ENCODE measurements at regions not wholly inside any gene's neighbourhood (a gene's known extent, or its start where the extent isn't known, plus 50 kb on each side); places are given as distances from the start of the nearest gene placed in this dataset.

- TF ChIP-seq CTCF (IDR thresholded peaks at IDR 0.05 in 8 of 11, conservative IDR thresholded peaks at IDR 0.05 in 3 of 11) = no peak
- TF ChIP-seq POLR2AphosphoS5 (IDR thresholded peaks at IDR 0.05) = no peak
- no peak for TF ChIP-seq POLR2A (IDR thresholded peaks at IDR 0.05)
- Histone ChIP-seq H3K27ac (no peak overlapping the region), H3K4me1 (no peaks in the 10 kb centered on the region), H3K4me3 (no peak overlapping the region), H3K36me3 (no peaks in the 10 kb centered on the region), H3K9me3 (peaks cover 0 to 33% (median 19%) of the 10 kb centered on the region in 8 donors), H3K27me3 (replicated peaks in 1 of 7) (peaks cover 0 to 8% (median 0%) of the 10 kb centered on the region in 7 donors)
- intact Hi-C loops (cut with DNase I; ENCODE audit: low total_unique reads) = no loop called here
- DNase-seq = no peak
- 60 to 76% (median 73%) methylated on average over 2 of the region's 2 CpGs for WGBS, 5 donors
Measured at GRCh38 chr20:57928181-57928967, 218.6 kb upstream of the PMEPA1 start.

DNA sequence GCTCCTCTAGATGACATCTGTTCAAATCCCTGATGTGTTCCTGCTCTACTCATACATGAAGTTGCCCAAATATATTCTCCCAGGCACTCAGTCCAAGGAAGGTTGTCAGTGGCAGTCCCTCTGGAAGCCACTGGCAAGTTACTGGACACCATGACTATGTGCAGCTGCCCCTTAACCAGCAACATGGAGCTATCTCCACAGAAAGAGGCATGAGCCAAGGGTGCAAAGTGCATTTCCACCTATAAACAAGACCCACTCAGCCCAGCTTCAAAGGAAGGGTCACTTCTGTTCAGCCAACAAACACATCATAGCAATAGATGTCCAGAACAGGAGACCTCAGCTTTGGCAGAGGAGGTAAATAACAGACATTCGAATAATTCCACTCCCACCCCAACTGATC lies 217.6 kb upstream of the PMEPA1 start:
- intact Hi-C loops (cut with DNase I; ENCODE audit: low total_unique reads) = no loop called here
- TF ChIP-seq POLR2AphosphoS5 (IDR thresholded peaks at IDR 0.05) (no peak), POLR2A (IDR thresholded peaks at IDR 0.05) (no peak), CTCF (IDR thresholded peaks at IDR 0.05 in 8 of 11, conservative IDR thresholded peaks at IDR 0.05 in 3 of 11) (no peak)
- WGBS, 5 donors = 80 to 100% (median 90%) methylated on average over 1 of the region's 1 CpG
- no peak overlapping the region for H3K4me3 ChIP-seq
- H3K36me3 ChIP-seq = no peaks in the 10 kb centered on the region
- no peak overlapping the region for H3K27ac ChIP-seq
- H3K4me1 ChIP-seq = no peaks in the 10 kb centered on the region
- peaks cover 0 to 8% (median 0%) of the 10 kb centered on the region in 7 donors for H3K27me3 ChIP-seq (replicated peaks in 1 of 7)
- DNase-seq = no peak
- H3K9me3 ChIP-seq = peaks cover 0 to 33% (median 19%) of the 10 kb centered on the region in 8 donors

DNA sequence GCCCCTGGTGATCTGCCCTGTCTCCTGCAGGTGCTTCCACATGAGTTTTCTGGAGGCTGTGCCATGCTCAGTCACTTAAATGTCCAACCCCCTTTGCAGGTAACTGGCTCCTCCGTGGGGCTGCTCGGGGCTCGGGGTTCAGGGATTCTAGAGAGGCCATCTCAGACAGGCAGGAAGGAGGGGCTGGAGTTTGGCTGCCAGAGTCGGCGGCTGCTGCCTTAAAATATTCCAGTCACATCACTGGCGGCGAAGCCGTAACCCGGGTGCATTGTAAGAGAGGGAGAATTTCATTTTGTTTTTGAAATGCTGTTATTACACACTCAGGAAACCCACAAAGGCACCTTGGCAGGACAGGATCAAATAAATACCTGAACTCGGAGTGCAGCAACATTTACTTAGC lies 212.9 kb upstream of the PMEPA1 start:
- Histone ChIP-seq H3K4me1 (no peaks in the 10 kb centered on the region), H3K27ac (no peak overlapping the region), H3K9me3 (peaks cover 0 to 25% (median 19%) of the 10 kb centered on the region in 8 donors), H3K27me3 (replicated peaks in 1 of 7) (peaks cover 0 to 10% (median 0%) of the 10 kb centered on the region in 7 donors), H3K4me3 (no peak overlapping the region), H3K36me3 (no peaks in the 10 kb centered on the region)
- WGBS, 5 donors = 66 to 79% (median 72%) methylated on average over 9 to 10 of the region's 10 CpGs
- intact Hi-C loops (cut with DNase I; ENCODE audit: low total_unique reads) = no loop called here
- DNase-seq = no peak
- TF ChIP-seq CTCF (IDR thresholded peaks at IDR 0.05 in 8 of 11, conservative IDR thresholded peaks at IDR 0.05 in 3 of 11) = no peak
- no peak for TF ChIP-seq POLR2AphosphoS5 (IDR thresholded peaks at IDR 0.05)
- TF ChIP-seq POLR2A (IDR thresholded peaks at IDR 0.05) = no peak

GRCh38 chr20:57922083-57922482 lies 212.3 kb upstream of the PMEPA1 start:
- 43 to 73% (median 57%) methylated on average over 4 of the region's 4 CpGs for WGBS, 5 donors
- no peak for DNase-seq
- H3K4me1 ChIP-seq = no peaks in the 10 kb centered on the region
- intact Hi-C loops (cut with DNase I; ENCODE audit: low total_unique reads) = no loop called here
- no peak overlapping the region for H3K27ac ChIP-seq
- H3K36me3 ChIP-seq = no peaks in the 10 kb centered on the region
- peaks cover 0 to 24% (median 19%) of the 10 kb centered on the region in 8 donors for H3K9me3 ChIP-seq
- no peak for TF ChIP-seq POLR2AphosphoS5 (IDR thresholded peaks at IDR 0.05)
- no peak overlapping the region for H3K4me3 ChIP-seq
- peaks cover 0 to 4% (median 0%) of the 10 kb centered on the region in 7 donors for H3K27me3 ChIP-seq (replicated peaks in 1 of 7)
